Adrenal gland (tissue), 5 donors: ENCODE measurements at regions not wholly inside any gene's neighbourhood (a gene's known extent, or its start where the extent isn't known, plus 50 kb on each side); places are given as distances from the start of the nearest gene placed in this dataset.

Experiments
- POLR2A ChIP-seq, 2 donors: fragments of 450-650 bp; IDR thresholded peaks; one replicate each; pipeline ENCODE4 v1.6.1; 2017; ENCODE audit warnings: antibody characterized with exemption in 2 of 2, mild to moderate bottlenecking in 2 of 2, moderate library complexity in 1 of 2
- TF ChIP-seq, protein P1 (sequence below), 6 experiments: fragments of 450-650 bp in 4 of 6; fragments of 200-600 bp in 2 of 6; sonication (generic) in 1 of 6; IDR thresholded peaks; 1 replicate in 5 of 6; 2 replicates in 1 of 6; pipeline versions ENCODE4 v1.5.1 to v1.8.0; 2016 to 2021; ENCODE audit warnings: antibody characterized with exemption in 6 of 6, mild to moderate bottlenecking in 2 of 6, moderate library complexity in 1 of 6
- donor health status: DM: no; HTN: no; CAD: no.

DNA sequence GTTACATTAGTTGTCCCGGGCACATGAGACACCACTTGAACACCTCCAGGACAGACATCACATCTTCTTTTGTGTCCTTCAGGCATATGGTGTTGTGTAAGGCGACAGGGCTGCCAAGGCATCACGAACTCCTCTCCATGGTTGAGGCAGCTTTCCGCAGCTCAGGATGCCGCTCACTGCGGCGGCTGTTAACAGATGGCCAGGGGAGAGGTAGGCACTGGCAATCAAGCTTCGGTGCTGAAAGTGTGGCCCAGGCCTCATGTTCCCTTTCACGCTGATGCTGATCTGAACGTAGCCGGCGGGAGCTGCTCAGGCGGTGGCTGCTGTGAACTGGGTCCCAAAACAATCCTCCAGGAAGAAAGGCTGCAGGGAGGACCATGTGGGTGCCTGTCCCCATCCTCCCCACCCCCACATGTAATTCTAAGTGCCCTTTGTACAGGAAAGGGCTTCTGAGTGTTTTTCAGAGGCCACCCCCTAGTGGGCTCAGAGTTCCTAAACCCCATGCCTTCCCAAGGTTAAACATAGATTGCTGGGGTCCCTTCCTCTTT lies 287.1 kb upstream of the AJAP1 start:
- TF ChIP-seq, protein P1, sequence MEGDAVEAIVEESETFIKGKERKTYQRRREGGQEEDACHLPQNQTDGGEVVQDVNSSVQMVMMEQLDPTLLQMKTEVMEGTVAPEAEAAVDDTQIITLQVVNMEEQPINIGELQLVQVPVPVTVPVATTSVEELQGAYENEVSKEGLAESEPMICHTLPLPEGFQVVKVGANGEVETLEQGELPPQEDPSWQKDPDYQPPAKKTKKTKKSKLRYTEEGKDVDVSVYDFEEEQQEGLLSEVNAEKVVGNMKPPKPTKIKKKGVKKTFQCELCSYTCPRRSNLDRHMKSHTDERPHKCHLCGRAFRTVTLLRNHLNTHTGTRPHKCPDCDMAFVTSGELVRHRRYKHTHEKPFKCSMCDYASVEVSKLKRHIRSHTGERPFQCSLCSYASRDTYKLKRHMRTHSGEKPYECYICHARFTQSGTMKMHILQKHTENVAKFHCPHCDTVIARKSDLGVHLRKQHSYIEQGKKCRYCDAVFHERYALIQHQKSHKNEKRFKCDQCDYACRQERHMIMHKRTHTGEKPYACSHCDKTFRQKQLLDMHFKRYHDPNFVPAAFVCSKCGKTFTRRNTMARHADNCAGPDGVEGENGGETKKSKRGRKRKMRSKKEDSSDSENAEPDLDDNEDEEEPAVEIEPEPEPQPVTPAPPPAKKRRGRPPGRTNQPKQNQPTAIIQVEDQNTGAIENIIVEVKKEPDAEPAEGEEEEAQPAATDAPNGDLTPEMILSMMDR (IDR thresholded peaks at IDR 0.05) = no peak
- no peak for TF ChIP-seq POLR2A (IDR thresholded peaks at IDR 0.05)
